HG02970 (cell line): ENCODE measurements at regions not wholly inside any gene's neighbourhood (a gene's known extent, or its start where the extent isn't known, plus 50 kb on each side); places are given as distances from the start of the nearest gene placed in this dataset.
"Not testable (repeated sequence)": the region's sequence is repeated elsewhere in the genome, so short reads cannot be mapped to it uniquely, and the experiment has no call there.

Experiments
- ATAC-seq: cut with Tn5 transposase; IDR thresholded peaks from one replicate; pipeline ENCODE4 v1.9.1; 2021; ENCODE audit warnings: mild to moderate bottlenecking, moderate library complexity, moderate number of reproducible peaks; ENCODE audit not compliant: unreplicated experiment, low FRiP score

GRCh38 chr5:155575861-155576260, 562.3 kb downstream of the KIF4B start:
- no peak for ATAC-seq

DNA sequence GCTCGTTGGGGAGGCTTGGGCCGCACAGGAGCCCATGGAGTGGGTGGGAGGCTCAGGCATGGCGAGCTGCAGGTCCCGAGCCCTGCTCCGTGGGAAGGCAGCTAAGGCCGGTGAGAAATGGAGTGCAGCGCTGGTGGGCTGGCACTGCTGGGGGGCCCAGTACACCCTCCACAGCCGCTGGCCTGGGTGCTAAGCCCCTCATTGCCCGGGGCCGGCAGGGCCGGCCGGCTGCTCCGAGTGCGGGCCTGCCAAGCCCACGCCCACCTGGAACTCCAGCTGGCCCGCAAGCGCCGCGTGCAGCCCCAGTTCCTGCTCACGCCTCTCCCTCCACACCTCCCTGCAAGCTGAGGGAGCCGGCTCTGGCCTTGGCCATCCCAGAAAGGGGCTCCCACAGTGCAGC, 573.3 kb downstream of the KIF4B start:
- ATAC-seq = not testable (repeated sequence)

- ATAC-seq = no peak
These were observed 573.9 kb downstream of the KIF4B start for GRCh38 chr5:155587458-155587857.

DNA sequence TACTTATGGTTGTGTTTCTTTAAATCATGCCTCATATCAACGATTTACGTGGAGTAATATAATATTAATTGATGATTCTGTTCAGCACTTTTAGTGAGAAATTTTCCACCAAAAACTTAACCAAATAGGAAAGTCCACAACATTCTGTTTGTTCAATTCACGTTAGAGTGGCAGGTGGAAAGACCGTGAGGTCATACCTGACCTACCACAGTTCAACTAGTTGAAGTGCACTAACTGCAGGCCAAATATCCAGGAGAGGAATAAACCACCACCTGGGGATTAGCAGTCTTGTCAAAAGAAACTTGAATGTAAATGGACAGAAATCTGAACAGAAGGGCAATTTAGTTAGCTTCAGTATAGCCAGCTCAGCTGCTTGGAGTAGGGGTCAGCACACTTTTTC, 577.7 kb downstream of the KIF4B start:
- no peak for ATAC-seq

DNA sequence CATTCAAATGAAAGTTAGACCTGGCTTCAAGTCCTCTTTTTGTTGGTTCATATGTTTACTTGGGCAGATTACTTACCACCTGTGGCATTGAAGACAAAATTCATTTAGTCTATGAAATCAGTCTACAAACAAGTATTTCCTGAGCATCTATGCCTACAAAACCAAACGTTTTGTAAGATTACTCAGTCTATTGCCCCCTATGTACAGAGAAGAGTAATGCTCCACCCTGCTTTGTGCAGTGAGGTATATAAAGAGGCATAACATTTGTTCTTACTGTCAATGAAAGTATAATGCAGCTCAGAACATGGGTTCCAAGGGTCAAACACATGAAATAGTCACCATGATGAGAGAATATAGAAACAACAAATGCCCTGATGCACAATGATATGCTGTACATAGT, 580.7 kb downstream of the KIF4B start:
- no peak for ATAC-seq

DNA sequence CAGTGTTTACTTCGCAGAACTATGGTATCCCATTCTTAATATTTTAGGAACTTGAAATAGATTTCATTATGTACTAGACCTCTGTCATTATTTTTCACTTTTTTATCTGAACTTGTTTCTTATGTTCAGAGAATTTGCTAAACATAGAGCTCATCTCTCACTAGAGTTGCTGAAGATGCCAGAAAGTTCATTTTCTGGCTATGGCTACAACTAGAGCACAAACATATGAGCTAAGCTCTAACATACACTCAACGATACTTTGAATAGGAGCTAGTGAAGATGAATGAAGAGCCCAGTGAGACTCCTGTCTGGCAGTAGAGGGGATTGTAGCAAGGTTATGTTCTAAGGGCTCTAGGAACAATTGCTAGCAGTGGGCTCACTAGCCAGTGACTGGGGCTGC, 582.2 kb downstream of the KIF4B start:
- ATAC-seq = no peak

DNA sequence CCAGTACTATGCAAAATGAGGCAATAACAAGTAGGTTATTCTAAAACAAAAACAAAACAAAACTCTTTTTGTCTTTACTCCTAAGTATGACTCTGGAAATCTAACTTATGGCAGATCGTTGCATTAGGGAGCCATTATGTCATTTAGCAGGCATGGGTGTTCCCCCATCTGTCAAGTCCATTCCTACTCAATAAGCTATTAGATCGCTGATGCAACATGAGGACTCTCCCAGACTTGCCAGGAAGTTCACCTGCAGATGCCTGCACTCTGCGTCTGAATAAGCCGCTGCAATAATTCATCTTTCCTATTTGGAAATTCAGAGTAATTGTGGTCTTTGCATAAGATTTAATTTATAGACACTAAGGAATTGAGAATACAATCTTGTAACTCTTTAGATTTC, 585.0 kb downstream of the KIF4B start:
- no peak for ATAC-seq

- no peak for ATAC-seq
These were observed 592.4 kb downstream of the KIF4B start for GRCh38 chr5:155605920-155606319.

- no peak for ATAC-seq
These were observed 603.3 kb downstream of the KIF4B start for GRCh38 chr5:155616779-155617392.

DNA sequence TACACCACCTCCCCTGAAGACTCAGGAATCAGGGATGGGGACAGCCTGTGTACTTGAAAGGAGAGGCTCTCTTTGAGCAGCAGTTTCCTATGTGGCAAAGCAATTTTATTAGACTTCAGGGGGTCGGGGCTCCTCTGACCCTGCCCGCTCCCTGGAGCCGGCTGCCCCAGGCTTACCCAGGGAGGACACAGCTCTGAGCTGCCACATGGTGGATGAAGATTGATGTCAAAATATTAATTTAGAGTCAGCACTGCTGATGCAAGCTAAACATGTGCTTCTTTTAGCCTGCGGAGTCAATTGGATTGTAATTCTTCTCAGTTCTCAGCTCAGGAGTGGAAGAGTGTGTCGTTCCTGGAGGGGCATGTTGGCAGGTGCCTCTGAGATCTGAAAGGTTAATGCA, 606.1 kb downstream of the KIF4B start:
- no peak for ATAC-seq

- no peak for ATAC-seq
These were observed 607.4 kb downstream of the KIF4B start for GRCh38 chr5:155620821-155621410.

DNA sequence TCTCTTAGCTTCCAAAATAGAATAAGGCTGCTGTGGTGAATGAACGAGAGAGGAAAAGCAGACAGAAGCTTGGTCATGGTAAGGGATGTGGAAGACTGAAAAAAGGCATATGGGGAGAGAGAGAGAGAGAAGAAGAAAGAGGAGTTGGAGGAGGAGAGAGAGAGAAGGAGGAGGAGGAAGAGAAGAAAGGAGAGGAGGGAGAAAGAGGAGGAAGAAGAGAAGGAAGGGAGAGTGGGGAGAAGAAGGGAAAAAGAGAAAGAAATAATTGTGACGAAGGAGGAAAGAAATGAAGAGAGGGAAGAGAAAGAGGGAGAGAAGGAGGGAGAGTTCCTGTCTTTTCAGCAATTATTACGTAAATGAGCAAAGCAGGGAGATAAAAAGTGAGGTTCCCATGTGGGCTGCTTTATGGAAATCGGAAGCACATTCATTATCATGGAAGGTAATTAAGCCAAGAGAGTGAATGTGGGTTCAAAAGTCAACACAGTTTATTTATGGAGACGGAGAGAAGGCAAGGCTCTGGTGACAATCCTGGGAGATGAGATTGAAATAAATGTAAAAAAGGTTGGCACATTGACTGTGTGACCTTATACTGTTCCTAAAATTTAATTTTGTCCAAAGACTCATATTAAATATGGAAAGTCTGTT, 611.2 kb downstream of the KIF4B start:
- ATAC-seq = no peak

- ATAC-seq = no peak
These were observed 611.8 kb downstream of the KIF4B start for GRCh38 chr5:155625315-155625714.

- ATAC-seq = no peak
These were observed 612.5 kb downstream of the KIF4B start for GRCh38 chr5:155625897-155626543.

DNA sequence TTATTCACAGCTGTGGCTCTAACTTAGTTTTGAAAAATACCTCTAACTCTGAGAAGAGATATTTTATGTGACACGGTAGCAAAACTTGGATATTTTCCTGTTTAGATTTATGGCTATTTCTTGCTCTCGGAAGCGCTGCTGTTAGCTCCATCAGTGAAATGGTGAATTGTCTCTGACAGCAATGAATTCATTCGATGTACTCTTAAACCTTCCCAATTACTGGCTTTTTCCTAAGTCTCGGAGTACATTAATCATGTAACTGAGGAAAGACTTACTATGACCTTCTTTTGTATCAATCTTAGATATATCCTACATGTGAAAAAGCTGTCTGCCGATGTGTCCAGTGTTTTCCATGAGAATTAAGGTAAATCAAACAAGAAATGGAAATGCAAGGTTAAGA, 613.0 kb downstream of the KIF4B start:
- ATAC-seq = no peak

- ATAC-seq = no peak
These were observed 614.8 kb downstream of the KIF4B start for GRCh38 chr5:155628346-155628745.

DNA sequence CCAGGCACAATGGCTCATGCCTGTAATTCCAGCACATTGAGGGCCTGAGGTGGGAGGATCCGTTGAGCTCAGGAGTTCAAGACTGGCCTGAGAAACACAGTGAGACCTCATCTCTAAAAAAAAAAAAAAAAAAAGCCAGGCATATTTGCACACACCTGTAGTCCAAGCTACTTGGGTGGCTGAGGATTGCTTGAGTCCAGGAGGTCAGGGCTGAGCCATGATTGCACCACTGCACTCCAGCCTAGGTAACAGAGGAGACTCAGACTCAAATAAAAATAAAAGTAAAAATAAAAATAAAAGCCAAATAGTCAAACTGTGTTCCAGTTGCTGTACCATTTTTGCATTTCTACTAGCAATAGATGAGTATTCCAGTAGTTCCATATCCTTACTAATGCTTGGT, 616.0 kb downstream of the KIF4B start:
- no peak for ATAC-seq

DNA sequence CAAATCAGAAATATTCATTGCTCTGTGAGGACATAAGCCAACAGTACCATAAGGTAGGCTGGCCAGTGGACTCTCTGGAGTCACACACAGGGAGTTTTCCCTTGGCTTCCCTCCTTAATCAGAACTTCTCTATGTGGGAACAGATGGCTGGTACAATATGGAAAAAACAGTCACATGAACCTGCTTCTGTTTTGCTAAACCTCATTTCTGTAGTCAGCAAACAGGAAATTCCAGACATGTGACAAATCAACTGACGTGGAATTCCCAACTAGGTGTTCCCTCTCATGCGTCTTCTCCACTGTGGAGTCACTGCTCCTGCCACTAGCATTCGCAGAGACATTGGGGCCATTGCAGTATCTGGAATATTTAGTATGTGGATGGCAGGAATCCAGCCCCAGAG, 617.6 kb downstream of the KIF4B start:
- no peak for ATAC-seq

DNA sequence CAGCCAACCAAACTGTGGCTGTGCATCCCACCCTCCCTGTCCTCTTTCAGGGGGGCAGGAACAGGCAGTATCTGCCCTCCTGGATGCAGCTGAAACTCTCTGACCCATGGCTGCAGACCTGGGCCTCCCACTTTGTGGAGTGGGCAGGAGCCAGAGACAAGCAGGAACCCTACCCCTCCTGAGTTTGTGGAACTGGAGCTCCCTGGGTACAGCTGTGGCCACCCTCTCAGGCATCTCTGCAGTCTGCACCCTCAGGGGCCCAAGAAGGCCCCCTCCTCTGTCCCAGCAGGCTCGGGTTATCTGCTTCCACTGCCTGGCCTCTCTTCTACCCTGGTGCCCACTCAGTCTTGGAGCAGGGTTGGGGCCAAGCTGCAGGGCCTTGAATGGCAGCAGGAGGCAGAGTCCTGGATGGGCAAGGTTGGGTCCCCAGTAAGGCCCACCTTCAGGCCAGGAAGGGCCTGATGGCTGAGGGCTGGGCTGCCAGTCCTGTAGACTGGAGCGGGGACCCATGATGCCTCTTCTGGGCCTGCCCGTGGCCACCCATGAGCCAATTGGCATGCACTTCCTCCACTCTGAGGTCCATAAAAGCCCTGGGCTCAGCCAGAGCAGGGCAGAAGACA, 619.9 kb downstream of the KIF4B start:
- ATAC-seq = no peak

DNA sequence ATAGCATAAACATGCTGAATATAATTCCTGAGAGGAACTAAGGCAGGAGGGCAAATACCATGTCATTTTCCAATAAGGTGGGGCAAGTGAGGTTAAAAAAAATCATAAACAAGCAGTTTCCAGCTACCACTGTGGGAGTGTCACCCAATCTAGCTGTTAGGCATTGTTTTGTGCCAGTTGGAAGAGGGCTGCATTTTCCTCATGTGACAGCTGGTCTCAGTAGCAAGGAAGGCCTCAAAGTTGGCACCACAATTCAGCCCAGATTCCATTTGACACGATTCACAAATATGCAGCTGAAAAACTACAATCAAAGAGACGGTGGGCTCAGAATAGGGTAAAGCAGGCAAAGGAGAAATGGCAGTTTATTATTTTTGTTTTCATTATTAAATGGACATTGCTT, 636.1 kb downstream of the KIF4B start:
- no peak for ATAC-seq

- ATAC-seq = no peak
These were observed 642.0 kb downstream of the KIF4B start for GRCh38 chr5:155655569-155655968.
